Left lung (tissue), 4 donors: ENCODE measurements at regions not wholly inside any gene's neighbourhood (a gene's known extent, or its start where the extent isn't known, plus 50 kb on each side); places are given as distances from the start of the nearest gene placed in this dataset.

Experiments used
- ATAC-seq: fragments of 200-7000 bp; cut with Tn5 transposase; one replicate; pipeline ENCODE4 v1.9.1; 2020; ENCODE audit warnings: moderate library complexity
- DNase-seq, 4 donors: peaks; one replicate each; pipeline ENCODE4 v3.0.0-alpha.2; 2013 to 2020
- H3K27ac ChIP-seq, 2 donors: fragments of 200-600 bp; sonication (generic) in 1 of 2; one replicate each; pipeline versions ENCODE4 v1.5.0 to v1.8.0; 2020 to 2021
- H3K27me3 ChIP-seq, 2 donors: fragments of 200-600 bp; sonication (generic) in 1 of 2; one replicate each; pipeline versions ENCODE4 v1.5.0 to v1.8.0; 2020 to 2021
- H3K36me3 ChIP-seq, 2 donors: fragments of 200-600 bp; sonication (generic) in 1 of 2; one replicate each; pipeline versions ENCODE4 v1.5.0 to v1.8.0; 2020 to 2021
- H3K4me1 ChIP-seq, 2 donors: fragments of 200-600 bp; one replicate each; pipeline ENCODE4 v1.8.0; 2021
- H3K4me3 ChIP-seq, 2 donors: fragments of 200-600 bp; sonication (generic) in 1 of 2; one replicate each; pipeline versions ENCODE4 v1.5.0 to v1.8.0; 2020 to 2021; ENCODE audit warnings: mild to moderate bottlenecking in 1 of 2
- H3K9me3 ChIP-seq, 2 donors: fragments of 200-600 bp; sonication (generic) in 1 of 2; one replicate each; pipeline versions ENCODE4 v1.5.0 to v1.8.0; 2020 to 2021
- intact Hi-C, 2 donors: fragments of 100-400 bp; cut with DNase I; formaldehyde crosslinking; loops; one replicate each; pipeline versions ENCODE4 v1.11.2 to v1.14.2; 2022
- TF ChIP-seq, protein P1 (sequence below), 2 donors: fragments of 200-600 bp; sonication (generic) in 1 of 2; IDR thresholded peaks; one replicate each; pipeline versions ENCODE4 v1.5.0 to v1.8.0; 2021; ENCODE audit warnings: antibody characterized with exemption in 2 of 2
- donor health status: DM: no; HTN: yes; CAD: no.
- donor health status: DM: no; HTN: no; CAD: no.

DNA sequence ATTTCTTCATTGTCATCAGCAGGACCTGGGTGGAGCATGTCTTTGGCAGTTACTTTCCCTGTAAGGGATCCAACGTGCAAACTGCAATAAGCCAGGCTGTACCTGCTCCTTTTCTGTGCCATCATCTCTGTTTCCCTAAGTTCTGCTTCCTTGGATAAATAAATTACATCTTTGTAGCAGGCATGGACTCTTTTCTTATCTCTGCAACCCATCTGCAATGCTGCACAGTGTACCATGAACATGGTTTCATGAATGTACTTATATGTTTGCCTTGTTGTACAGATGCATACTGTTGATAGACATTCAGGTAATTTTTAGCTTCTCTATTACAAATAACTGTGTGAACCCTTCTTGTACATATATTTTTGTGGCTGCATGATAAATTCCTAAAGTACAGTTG, 616.7 kb upstream of the PIK3C3 start:
- Histone ChIP-seq H3K27me3 (no peaks in the 10 kb centered on the region), H3K9me3 (no peaks in the 10 kb centered on the region), H3K4me3 (no peak overlapping the region), H3K4me1 (no peaks in the 10 kb centered on the region), H3K27ac (no peak overlapping the region), H3K36me3 (no peaks in the 10 kb centered on the region)
- no peak for DNase-seq
- TF ChIP-seq, protein P1, sequence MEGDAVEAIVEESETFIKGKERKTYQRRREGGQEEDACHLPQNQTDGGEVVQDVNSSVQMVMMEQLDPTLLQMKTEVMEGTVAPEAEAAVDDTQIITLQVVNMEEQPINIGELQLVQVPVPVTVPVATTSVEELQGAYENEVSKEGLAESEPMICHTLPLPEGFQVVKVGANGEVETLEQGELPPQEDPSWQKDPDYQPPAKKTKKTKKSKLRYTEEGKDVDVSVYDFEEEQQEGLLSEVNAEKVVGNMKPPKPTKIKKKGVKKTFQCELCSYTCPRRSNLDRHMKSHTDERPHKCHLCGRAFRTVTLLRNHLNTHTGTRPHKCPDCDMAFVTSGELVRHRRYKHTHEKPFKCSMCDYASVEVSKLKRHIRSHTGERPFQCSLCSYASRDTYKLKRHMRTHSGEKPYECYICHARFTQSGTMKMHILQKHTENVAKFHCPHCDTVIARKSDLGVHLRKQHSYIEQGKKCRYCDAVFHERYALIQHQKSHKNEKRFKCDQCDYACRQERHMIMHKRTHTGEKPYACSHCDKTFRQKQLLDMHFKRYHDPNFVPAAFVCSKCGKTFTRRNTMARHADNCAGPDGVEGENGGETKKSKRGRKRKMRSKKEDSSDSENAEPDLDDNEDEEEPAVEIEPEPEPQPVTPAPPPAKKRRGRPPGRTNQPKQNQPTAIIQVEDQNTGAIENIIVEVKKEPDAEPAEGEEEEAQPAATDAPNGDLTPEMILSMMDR (IDR thresholded peaks at IDR 0.05), result no peak
- intact Hi-C loops, result no loop called here
- no peak for ATAC-seq

DNA sequence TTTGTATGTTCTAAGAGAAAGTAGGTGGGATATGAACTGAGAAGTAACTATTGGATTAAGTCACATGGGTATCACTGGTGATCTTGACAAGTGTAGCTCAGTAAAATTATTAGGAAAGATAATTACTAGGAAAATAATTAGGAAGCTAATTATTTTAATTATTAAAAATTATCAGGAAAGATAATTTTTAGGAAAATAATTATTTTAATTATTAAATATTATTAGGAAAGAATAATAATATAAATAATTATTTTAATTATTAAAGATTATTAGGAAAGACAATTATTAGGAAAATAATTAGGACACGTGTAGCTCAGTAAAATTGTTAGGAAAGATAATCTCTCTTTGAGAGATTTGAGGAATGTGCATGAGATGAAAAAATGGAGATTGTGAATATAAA, 623.4 kb upstream of the PIK3C3 start:
- Histone ChIP-seq H3K9me3 (peaks cover 0 to 14% of the 10 kb centered on the region in 2 donors), H3K36me3 (no peaks in the 10 kb centered on the region), H3K4me1 (no peaks in the 10 kb centered on the region), H3K27me3 (no peaks in the 10 kb centered on the region), H3K27ac (no peak overlapping the region), H3K4me3 (no peak overlapping the region)
- ATAC-seq, result no peak
- no peak for DNase-seq
- intact Hi-C loops, result no loop called here
- TF ChIP-seq, protein P1 (IDR thresholded peaks at IDR 0.05), result no peak

DNA sequence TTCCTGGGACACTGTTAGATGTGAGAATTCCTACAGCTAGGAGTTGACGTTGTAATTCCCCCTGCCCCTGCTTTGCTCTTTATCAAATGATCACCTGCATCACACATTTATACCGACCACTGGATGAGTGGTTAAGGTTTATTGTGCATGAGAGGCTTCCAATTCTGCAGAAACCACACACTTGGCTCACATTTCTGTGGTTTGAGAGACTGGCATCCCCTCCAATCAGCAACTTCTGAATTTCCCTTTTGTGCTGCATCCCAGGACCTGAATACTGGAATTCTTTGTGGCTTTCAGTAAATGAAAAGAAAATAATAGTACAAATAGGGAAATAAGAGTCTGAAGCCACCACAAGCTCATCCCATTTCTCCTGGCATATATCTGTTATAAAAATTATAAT, 628.7 kb upstream of the PIK3C3 start:
- Histone ChIP-seq H3K4me3 (no peak overlapping the region), H3K9me3 (peaks cover 0 to 14% of the 10 kb centered on the region in 2 donors), H3K27ac (no peak overlapping the region), H3K4me1 (no peaks in the 10 kb centered on the region), H3K27me3 (no peaks in the 10 kb centered on the region), H3K36me3 (no peaks in the 10 kb centered on the region)
- TF ChIP-seq, protein P1 (IDR thresholded peaks at IDR 0.05), result no peak
- no peak for ATAC-seq
- intact Hi-C loops, result no loop called here
- no peak for DNase-seq

DNA sequence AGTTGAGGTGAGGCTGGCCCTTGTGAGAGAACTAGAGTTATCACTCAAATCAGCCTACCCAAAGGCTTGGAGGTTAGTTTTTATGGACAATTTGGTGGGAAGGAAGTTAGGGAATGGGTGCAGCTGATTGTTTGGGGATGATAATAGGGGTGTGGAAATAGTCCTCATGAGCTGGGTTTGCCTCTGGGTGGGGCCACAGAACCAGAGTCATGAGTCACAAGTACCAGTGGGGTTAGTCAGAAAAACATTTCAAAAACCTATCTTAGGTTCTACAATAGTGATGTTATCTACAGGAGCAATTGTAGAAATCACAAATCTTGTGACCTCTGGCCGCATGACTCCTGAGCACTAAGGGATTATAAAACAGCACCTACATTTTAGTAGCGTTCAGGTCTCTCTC, 630.1 kb upstream of the PIK3C3 start:
- no peaks in the 10 kb centered on the region for H3K36me3 ChIP-seq
- H3K9me3 ChIP-seq, result peaks cover 0 to 14% of the 10 kb centered on the region in 2 donors
- intact Hi-C loops, result no loop called here
- H3K4me1 ChIP-seq, result no peaks in the 10 kb centered on the region
- H3K27me3 ChIP-seq, result no peaks in the 10 kb centered on the region
- no peak overlapping the region for H3K4me3 ChIP-seq
- TF ChIP-seq, protein P1 (IDR thresholded peaks at IDR 0.05), result no peak
- ATAC-seq, result no peak
- H3K27ac ChIP-seq, result no peak overlapping the region
- DNase-seq, result no peak

DNA sequence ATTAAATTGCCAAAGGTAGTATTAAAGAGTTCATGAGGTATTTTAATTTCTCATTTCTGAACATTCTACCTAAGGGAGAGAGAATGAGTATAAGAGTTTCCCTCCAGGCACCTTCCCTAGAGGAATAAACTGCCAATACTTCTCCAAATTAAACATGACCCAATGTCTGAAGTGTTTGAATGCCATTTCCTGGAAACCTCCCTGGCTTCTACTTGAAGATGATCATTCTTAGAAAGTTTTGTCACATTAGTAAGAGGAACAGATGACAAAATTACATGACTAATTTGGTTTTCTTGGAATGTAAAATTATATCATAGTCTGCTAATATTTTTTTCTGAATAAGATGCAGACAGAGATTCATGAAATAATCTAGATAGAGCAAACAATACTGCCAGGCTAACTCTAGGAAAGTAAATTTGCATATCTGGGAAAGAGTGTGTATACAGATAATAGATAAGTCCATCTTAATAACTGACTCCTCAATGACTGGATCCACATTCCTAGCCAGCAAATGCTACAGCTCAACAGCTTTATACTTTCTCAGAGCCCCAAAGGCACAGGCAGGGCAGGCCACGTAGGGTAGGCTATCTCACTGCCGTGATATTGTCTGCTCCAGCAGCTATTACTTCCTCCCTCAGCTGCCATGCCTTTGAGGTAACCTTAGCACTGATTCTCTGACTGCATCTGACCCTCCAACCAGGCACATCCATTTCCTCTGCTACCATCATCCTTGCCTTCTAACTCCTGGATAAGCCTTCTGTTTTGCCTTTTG, 630.8 kb upstream of the PIK3C3 start:
- TF ChIP-seq, protein P1 (IDR thresholded peaks at IDR 0.05), result no peak
- Histone ChIP-seq H3K36me3 (no peaks in the 10 kb centered on the region), H3K9me3 (peaks cover 0 to 14% of the 10 kb centered on the region in 2 donors), H3K27ac (no peak overlapping the region), H3K4me1 (no peaks in the 10 kb centered on the region), H3K27me3 (no peaks in the 10 kb centered on the region), H3K4me3 (no peak overlapping the region)
- DNase-seq (no peak), ATAC-seq (no peak)
- intact Hi-C loops, result no loop called here
